HFF-Myc (cell line): ENCODE measurements at regions not wholly inside any gene's neighbourhood (a gene's known extent, or its start where the extent isn't known, plus 50 kb on each side); places are given as distances from the start of the nearest gene placed in this dataset.

Source experiments
- DNase-seq: peaks from one replicate; pipeline ENCODE4 v3.0.0-alpha.2; 2011; ENCODE audit warnings: low read depth; ENCODE audit errors: extremely low read depth
- H3K4me3 ChIP-seq: replicated peaks from 2 replicates; pipeline ENCODE4 v1.5.1; 2011; ENCODE audit warnings: low read depth, mild to moderate bottlenecking, control low read depth, low read length
- TF ChIP-seq, protein P1 (sequence below): IDR thresholded peaks from 2 replicates; pipeline ENCODE4 v1.5.1; 2012; ENCODE audit warnings: mild to moderate bottlenecking, low read depth, low read length, control low read depth; ENCODE audit errors: missing control alignments

DNA sequence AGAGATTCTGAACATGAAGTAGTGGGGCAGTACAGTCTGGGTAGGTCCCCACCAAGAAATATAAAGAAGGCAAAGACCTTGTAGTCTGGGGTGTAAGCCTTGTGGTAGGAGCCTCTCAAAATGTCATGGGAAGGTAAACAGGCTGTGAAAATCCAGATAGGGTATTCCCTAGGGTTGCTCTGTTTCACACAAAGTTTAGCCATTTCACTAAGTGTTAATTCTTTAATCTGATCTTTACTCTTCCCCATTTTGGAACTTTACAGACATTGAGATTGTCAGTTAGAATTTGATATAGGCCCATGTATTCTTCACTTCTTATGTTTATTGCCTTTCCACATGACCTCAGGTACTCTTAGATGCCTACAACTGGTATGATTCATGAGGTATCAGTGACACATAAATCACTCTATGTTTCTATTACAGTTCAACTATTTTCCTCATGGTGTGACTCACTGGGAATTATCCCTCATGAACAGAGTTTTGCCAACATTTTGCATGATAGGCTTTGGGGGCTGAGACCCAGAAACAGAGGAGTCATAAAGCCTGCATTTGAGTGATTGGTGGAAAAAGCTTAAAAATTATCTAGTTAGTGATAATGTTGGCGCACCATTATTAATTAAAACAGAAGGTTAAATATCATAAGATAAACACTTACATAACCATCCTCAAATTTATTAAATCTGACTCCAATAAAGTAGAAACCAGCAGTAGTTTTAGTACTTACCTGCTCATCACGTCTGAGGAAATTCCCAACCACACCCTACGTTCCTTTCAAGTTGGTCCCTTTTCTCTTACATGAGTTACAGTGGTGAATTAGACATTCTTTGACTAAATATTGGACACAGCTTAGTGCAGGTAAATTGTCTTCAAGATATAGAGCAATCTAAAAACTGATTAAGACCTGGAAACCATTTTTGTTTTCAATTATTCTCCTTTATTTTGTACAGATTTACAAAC, 399.8 kb upstream of the MEF2C start:
- TF ChIP-seq, protein P1, sequence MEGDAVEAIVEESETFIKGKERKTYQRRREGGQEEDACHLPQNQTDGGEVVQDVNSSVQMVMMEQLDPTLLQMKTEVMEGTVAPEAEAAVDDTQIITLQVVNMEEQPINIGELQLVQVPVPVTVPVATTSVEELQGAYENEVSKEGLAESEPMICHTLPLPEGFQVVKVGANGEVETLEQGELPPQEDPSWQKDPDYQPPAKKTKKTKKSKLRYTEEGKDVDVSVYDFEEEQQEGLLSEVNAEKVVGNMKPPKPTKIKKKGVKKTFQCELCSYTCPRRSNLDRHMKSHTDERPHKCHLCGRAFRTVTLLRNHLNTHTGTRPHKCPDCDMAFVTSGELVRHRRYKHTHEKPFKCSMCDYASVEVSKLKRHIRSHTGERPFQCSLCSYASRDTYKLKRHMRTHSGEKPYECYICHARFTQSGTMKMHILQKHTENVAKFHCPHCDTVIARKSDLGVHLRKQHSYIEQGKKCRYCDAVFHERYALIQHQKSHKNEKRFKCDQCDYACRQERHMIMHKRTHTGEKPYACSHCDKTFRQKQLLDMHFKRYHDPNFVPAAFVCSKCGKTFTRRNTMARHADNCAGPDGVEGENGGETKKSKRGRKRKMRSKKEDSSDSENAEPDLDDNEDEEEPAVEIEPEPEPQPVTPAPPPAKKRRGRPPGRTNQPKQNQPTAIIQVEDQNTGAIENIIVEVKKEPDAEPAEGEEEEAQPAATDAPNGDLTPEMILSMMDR = no peak
- DNase-seq = no peak
- H3K4me3 ChIP-seq = no peak overlapping the region

DNA sequence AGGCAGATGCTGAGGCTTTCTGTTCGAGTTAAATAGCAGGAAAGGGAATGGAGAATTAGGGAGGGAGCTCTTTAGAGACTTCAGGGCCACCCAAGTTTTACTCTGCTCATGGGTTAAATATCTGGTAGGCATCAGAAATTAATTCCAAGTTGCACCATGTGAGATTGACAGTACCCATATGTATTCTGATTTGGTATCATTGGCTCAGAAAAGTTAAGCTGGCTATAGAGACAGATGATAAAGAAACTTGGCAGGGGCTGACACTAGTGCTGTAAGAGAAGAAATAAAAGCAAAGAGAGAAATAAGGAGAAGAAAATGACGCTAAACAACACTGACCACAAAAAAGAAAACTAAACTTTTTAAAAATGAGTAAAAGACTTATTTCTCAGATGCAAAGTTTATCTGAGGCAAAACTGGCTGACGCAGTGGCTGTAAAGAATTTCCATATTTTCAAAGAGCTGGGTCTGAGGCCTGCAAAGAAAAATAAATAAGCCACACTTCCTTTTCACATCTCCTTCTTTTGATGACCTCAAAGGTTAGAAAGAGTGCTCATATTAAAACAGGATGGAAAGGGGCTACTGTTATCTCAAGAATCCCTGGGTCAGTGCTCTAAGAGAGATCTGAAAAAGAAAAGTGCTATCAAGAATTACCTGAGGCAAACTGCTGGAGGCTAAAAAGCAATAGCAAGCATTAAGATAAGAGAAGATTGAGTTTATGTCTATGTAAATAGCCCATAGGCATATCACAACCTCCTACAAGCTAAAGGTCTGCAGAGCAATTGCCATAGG, 399.0 kb upstream of the MEF2C start:
- TF ChIP-seq, protein P1 = no peak
- no peak overlapping the region for H3K4me3 ChIP-seq
- no peak for DNase-seq

DNA sequence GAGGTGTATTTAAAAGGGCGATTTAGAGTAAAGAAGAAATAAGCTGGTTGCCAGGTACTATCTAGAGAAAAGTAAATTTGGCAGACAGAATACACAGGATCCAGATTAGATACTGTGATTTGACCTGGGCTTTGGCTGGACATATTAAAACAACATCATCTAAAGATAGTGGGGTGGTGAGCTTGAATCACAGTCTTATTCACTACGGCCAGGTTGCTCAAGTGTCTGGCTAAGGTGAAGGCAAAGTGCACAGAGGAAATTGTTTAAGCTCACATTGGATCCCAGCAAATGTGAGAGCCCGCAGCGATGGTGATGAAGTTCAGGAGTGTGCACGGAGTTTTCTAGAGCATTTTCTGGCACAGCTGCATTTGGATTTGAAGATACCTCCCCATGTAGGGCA, 398.2 kb upstream of the MEF2C start:
- TF ChIP-seq, protein P1 = no peak
- H3K4me3 ChIP-seq = no peak overlapping the region
- no peak for DNase-seq

DNA sequence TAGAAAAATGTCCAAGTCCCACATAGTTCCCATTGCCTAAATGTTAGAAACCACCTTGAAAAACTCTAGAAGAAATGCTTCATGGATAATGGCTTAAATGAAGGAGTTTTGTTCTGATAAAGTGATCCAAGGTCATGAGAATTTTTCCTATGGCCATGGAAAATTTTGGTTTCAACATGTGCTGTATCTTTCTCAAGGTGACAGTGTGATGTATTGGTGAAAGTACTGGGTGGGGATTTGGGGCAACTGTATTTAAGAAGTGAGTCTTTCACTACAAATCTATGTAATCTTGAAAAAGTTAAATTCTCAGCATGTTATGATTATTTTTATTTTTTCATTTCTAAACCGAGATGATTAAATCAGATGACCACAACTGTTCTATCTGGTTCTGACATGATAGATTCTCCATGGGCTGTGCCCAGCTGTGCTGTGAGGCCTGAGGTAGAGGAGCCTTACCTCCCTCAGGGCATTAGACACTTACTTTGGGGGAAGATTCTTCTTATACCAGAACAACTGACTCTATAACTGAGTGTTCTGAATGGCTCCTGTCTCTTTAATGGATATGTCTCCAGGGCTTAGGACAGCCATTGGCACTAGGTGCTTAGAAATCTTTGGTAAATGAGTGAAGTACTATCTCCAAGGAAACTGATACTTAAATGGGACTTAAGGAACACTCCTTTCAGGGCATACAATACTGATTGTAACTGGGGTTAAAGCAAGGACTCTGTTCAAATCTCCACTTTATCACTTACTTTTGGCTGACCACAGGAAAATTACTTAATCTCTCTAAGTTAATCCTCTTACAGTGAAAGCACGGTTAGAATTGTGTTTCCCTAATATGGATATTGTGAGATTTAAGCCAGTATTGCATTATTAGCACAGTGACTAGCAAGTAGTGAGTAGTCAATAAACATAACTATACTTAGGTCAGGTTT, 397.4 kb upstream of the MEF2C start:
- DNase-seq = no peak
- TF ChIP-seq, protein P1 = no peak
- H3K4me3 ChIP-seq = no peak overlapping the region

DNA sequence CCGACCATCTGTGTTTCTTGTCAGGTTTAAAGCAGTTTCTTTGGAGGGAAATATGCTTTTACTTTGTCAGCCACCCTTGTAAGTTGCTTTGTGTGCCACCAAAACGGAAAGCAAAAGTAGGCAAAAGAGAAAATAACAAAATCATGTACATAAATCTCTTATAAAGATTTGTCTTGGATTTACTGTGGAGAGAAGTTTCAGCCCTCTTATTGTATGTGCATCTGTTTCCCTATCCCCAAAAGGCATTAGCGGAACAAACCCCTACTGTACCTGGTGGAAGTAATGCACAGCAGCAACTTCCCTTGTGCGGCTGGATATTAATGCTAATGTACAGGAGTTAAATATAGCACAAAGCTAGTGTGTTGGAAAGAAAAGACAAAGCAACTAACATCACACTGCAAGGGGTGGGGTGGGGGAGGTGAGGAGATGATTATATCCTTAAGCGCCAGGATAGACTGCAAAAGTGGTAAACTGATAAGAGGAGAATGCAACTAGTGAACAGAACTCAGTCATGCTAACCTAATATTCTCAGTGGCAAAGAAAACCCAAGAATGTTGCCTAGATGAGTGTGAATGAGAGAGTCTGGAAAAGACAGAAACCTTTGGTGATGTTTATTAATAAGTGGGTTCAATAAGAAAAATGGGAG, 396.5 kb upstream of the MEF2C start:
- no peak overlapping the region for H3K4me3 ChIP-seq
- TF ChIP-seq, protein P1 = no peak
- no peak for DNase-seq

DNA sequence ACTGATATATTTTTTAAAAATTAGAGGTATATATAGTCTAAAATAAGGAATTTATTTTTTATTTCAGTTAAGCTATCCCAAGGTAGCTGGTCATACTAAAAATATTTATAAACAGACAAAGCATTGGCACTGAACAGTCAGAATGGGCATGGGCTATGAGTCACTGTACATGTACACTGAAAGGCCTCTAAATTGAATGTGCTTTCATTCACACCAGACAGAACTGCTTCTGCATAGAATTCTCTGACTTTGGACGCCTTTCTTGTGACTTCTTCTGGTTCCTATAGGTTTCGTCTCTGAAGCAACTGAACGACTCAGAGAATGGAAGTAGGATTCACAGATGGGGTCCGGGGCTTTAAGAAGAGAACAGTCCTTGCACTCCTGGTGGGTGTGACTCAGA, 394.8 kb upstream of the MEF2C start:
- DNase-seq = no peak
- TF ChIP-seq, protein P1 = no peak
- H3K4me3 ChIP-seq = no peak overlapping the region
